ENCODE measurements at regions not wholly inside any gene's neighbourhood (a gene's known extent, or its start where the extent isn't known, plus 50 kb on each side); places are given as distances from the start of the nearest gene placed in this dataset.

- peaks cover 5% of the 10 kb centered on the region for H3K4me1 Mint-ChIP-seq (ENCODE audit: low read depth)
- H3K4me3 Mint-ChIP-seq (ENCODE audit: unreplicated experiment) = no peak overlapping the region
- H3K36me3 Mint-ChIP-seq (ENCODE audit: low read depth) = peaks cover 2% of the 10 kb centered on the region
- DNase-seq (ENCODE audit: low spot score) = no peak
- H3K9me3 Mint-ChIP-seq (ENCODE audit: low read depth) = no peaks in the 10 kb centered on the region
- TF ChIP-seq CTCF (IDR thresholded peaks at IDR 0.05) = no peak
- H3K27ac Mint-ChIP-seq (ENCODE audit: unreplicated experiment) = no peak overlapping the region
- H3K27me3 Mint-ChIP-seq (ENCODE audit: low read depth) = no peaks in the 10 kb centered on the region
Observed at GRCh38 chr5:165241811-165242210, 1736.4 kb downstream of the MAT2B start.

- no peak for DNase-seq (ENCODE audit: low spot score)
- Mint-ChIP-seq H3K4me3 (ENCODE audit: unreplicated experiment) (no peak overlapping the region), H3K36me3 (ENCODE audit: low read depth) (peaks cover 2% of the 10 kb centered on the region), H3K27me3 (ENCODE audit: low read depth) (no peaks in the 10 kb centered on the region), H3K9me3 (ENCODE audit: low read depth) (no peaks in the 10 kb centered on the region), H3K4me1 (ENCODE audit: low read depth) (peaks cover 5% of the 10 kb centered on the region), H3K27ac (ENCODE audit: unreplicated experiment) (no peak overlapping the region)
- no peak for TF ChIP-seq CTCF (IDR thresholded peaks at IDR 0.05)
Observed at GRCh38 chr5:165242646-165243045, 1737.2 kb downstream of the MAT2B start.

GRCh38 chr5:165244407-165244806 is 1739.0 kb downstream of the MAT2B start:
- no peak overlapping the region for H3K27ac Mint-ChIP-seq (ENCODE audit: unreplicated experiment)
- H3K27me3 Mint-ChIP-seq (ENCODE audit: low read depth) = no peaks in the 10 kb centered on the region
- H3K9me3 Mint-ChIP-seq (ENCODE audit: low read depth) = no peaks in the 10 kb centered on the region
- no peak overlapping the region for H3K4me3 Mint-ChIP-seq (ENCODE audit: unreplicated experiment)
- H3K4me1 Mint-ChIP-seq (ENCODE audit: low read depth) = peaks cover 5% of the 10 kb centered on the region
- no peaks in the 10 kb centered on the region for H3K36me3 Mint-ChIP-seq (ENCODE audit: low read depth)
- TF ChIP-seq CTCF (IDR thresholded peaks at IDR 0.05) = no peak
- DNase-seq (ENCODE audit: low spot score) = no peak

GRCh38 chr5:165258197-165258771 is 1752.9 kb downstream of the MAT2B start:
- no peak for DNase-seq (ENCODE audit: low spot score)
- TF ChIP-seq CTCF (IDR thresholded peaks at IDR 0.05) = no peak
- no peak overlapping the region for H3K4me3 Mint-ChIP-seq (ENCODE audit: unreplicated experiment)
- H3K27me3 Mint-ChIP-seq (ENCODE audit: low read depth) = peaks cover under 1% of the 10 kb centered on the region
- no peaks in the 10 kb centered on the region for H3K4me1 Mint-ChIP-seq (ENCODE audit: low read depth)
- H3K9me3 Mint-ChIP-seq (ENCODE audit: low read depth) = no peaks in the 10 kb centered on the region
- H3K36me3 Mint-ChIP-seq (ENCODE audit: low read depth) = no peaks in the 10 kb centered on the region
- no peak overlapping the region for H3K27ac Mint-ChIP-seq (ENCODE audit: unreplicated experiment)

- Mint-ChIP-seq H3K27ac (ENCODE audit: unreplicated experiment) (no peak overlapping the region), H3K27me3 (ENCODE audit: low read depth) (no peaks in the 10 kb centered on the region), H3K36me3 (ENCODE audit: low read depth) (no peaks in the 10 kb centered on the region), H3K4me3 (ENCODE audit: unreplicated experiment) (no peak overlapping the region), H3K9me3 (ENCODE audit: low read depth) (no peaks in the 10 kb centered on the region), H3K4me1 (ENCODE audit: low read depth) (no peaks in the 10 kb centered on the region)
- DNase-seq (ENCODE audit: low spot score) = no peak
- TF ChIP-seq CTCF (IDR thresholded peaks at IDR 0.05) = no peak
Observed at GRCh38 chr5:165260426-165260825, 1755.0 kb downstream of the MAT2B start.
